WTC11 (cell line): ENCODE measurements at regions not wholly inside any gene's neighbourhood (a gene's known extent, or its start where the extent isn't known, plus 50 kb on each side); places are given as distances from the start of the nearest gene placed in this dataset.

Experiments
- AFF4 ChIP-seq: sonication (generic); formaldehyde crosslinking; IDR thresholded peaks from 2 replicates; pipeline ENCODE4 v1.8.1; 2023; ENCODE audit warnings: mild to moderate bottlenecking, missing genetic modification reagents, borderline replicate concordance
- ATF2 ChIP-seq: sonication (generic); formaldehyde crosslinking; IDR thresholded peaks from 2 replicates; pipeline ENCODE4 v1.8.1; 2022; ENCODE audit warnings: low read depth, missing genetic modification reagents, borderline replicate concordance
- CREB1 ChIP-seq: sonication (generic); formaldehyde crosslinking; IDR thresholded peaks from 2 replicates; pipeline ENCODE4 v1.8.0; 2023; ENCODE audit warnings: mild to moderate bottlenecking, missing genetic modification reagents
- CTCF ChIP-seq: fragments of 200-600 bp; IDR thresholded peaks from 2 replicates; pipeline ENCODE4 v1.8.0; 2022; ENCODE audit warnings: antibody characterized with exemption
- FOXK1 ChIP-seq: sonication (generic); formaldehyde crosslinking; IDR thresholded peaks from 2 replicates; pipeline ENCODE4 v1.8.0; 2022; ENCODE audit warnings: mild to moderate bottlenecking, moderate library complexity, missing genetic modification reagents
- NR1H2 ChIP-seq: sonication (generic); formaldehyde crosslinking; IDR thresholded peaks from 2 replicates; pipeline ENCODE4 v1.9.0; 2021; ENCODE audit warnings: mild to moderate bottlenecking, moderate library complexity, missing genetic modification reagents
- PRDM15 ChIP-seq: sonication (generic); formaldehyde crosslinking; IDR thresholded peaks from 2 replicates; pipeline ENCODE4 v1.8.0; 2022; ENCODE audit warnings: missing genetic modification reagents
- SMAD3 ChIP-seq: sonication (generic); formaldehyde crosslinking; IDR thresholded peaks from 2 replicates; pipeline ENCODE4 v1.8.0; 2022; ENCODE audit warnings: missing genetic modification reagents, mild to moderate bottlenecking, borderline replicate concordance
- TCF7 ChIP-seq: sonication (generic); formaldehyde crosslinking; IDR thresholded peaks from 2 replicates; pipeline ENCODE4 v1.8.0; 2022; ENCODE audit warnings: mild to moderate bottlenecking, low read depth, missing genetic modification reagents, moderate library complexity
- USF2 ChIP-seq: sonication (generic); formaldehyde crosslinking; IDR thresholded peaks from 2 replicates; pipeline ENCODE4 v1.8.1; 2023; ENCODE audit warnings: mild to moderate bottlenecking, missing genetic modification reagents, moderate library complexity
- ZNF121 ChIP-seq: sonication (generic); formaldehyde crosslinking; IDR thresholded peaks from 2 replicates; pipeline ENCODE4 v1.8.0; 2023; ENCODE audit warnings: missing genetic modification reagents
- ZNF416 ChIP-seq: fragments of 250-450 bp; sonication (Bioruptor Pico); IDR thresholded peaks from 2 replicates; pipeline ENCODE4 v1.9.0; 2021; ENCODE audit warnings: mild to moderate bottlenecking, inconsistent platforms
- ZNF512 ChIP-seq: sonication (generic); formaldehyde crosslinking; IDR thresholded peaks from 2 replicates; pipeline ENCODE4 v1.8.1; 2022; ENCODE audit warnings: missing genetic modification reagents, borderline replicate concordance

- no peak for TF ChIP-seq CTCF
- TF ChIP-seq ATF2 (CRISPR knock-in tag): no peak
- no peak for TF ChIP-seq FOXK1 (CRISPR knock-in tag)
- no peak for TF ChIP-seq CREB1 (CRISPR knock-in tag)
- no peak for TF ChIP-seq AFF4 (CRISPR knock-in tag)
- TF ChIP-seq SMAD3 (CRISPR knock-in tag): no peak
- TF ChIP-seq ZNF121 (CRISPR knock-in tag): no peak
- no peak for TF ChIP-seq TCF7
- TF ChIP-seq PRDM15 (CRISPR knock-in tag): no peak
- no peak for TF ChIP-seq NR1H2
- TF ChIP-seq ZNF512: no peak
- TF ChIP-seq USF2 (CRISPR knock-in tag): no peak
- no peak for TF ChIP-seq ZNF416 (CRISPR knock-in tag)
Observed at GRCh38 chr7:19920166-19920565, 146.7 kb upstream of the TMEM196 start.
